B cell (primary cell): ENCODE measurements at regions not wholly inside any gene's neighbourhood (a gene's known extent, or its start where the extent isn't known, plus 50 kb on each side); places are given as distances from the start of the nearest gene placed in this dataset.

Experiments
- ATAC-seq: fragments of 200-7000 bp; cut with Tn5 transposase; one replicate; pipeline ENCODE4 v1.10.0; 2021; ENCODE audit warnings: low read depth, mild to moderate bottlenecking, moderate number of reproducible peaks, moderate library complexity
- CTCF ChIA-PET: fragments of 350-600 bp; sonication (Branson Sonifier 250); formaldehyde crosslinking; loops from one replicate; lab custom pipeline; 2021; ENCODE audit warnings: antibody characterized with exemption, inconsistent platforms; lab: Charles Lee
- POLR2A ChIA-PET: fragments of 350-600 bp; sonication (Branson Sonifier 250); formaldehyde crosslinking; loops from one replicate; lab custom pipeline; 2021; ENCODE audit warnings: antibody characterized with exemption; lab: Charles Lee
- DNase-seq: peaks from one replicate; pipeline ENCODE4 v3.0.0; 2013
- H2AFZ ChIP-seq: 2 replicates; pipeline ENCODE4 v1.6.1; 2012; ENCODE audit warnings: mild to moderate bottlenecking, low read depth, low read length; ENCODE audit not compliant: insufficient read depth, poor library complexity, severe bottlenecking
- H3K27ac ChIP-seq, 2 donors: 1 replicate in 1 of 2; 2 replicates in 1 of 2; pipeline ENCODE4 v1.5.1; 2012 to 2013; ENCODE audit warnings: low read length in 2 of 2, mild to moderate bottlenecking in 2 of 2, moderate library complexity in 1 of 2
- H3K27me3 ChIP-seq, 4 experiments: fragments of 200-600 bp in 1 of 4; sonication (generic) in 1 of 4; replicated peaks in 1 of 4; 1 replicate in 2 of 4; 2 replicates in 2 of 4; pipeline versions ENCODE4 v1.6.1 to v1.7.0; 2013 to 2016; ENCODE audit warnings: low read length in 3 of 4, mild to moderate bottlenecking in 2 of 4, mixed read lengths in 1 of 4, moderate library complexity in 1 of 4; ENCODE audit not compliant: insufficient read depth in 4 of 4, control insufficient read depth in 3 of 4; ENCODE audit errors: control extremely low read depth in 1 of 4
- H3K36me3 ChIP-seq, 2 experiments: replicated peaks in 1 of 2; 1 replicate in 1 of 2; 2 replicates in 1 of 2; pipeline versions ENCODE4 v1.6.1 to v1.7.1; 2013; ENCODE audit warnings: low read length in 1 of 2; ENCODE audit not compliant: insufficient read depth in 2 of 2, control insufficient read depth in 1 of 2; ENCODE audit errors: control extremely low read depth in 1 of 2, extremely low read depth in 1 of 2
- H3K4me1 ChIP-seq, 2 donors: fragments of 200-600 bp in 1 of 2; sonication (generic) in 1 of 2; 1 replicate in 1 of 2; 2 replicates in 1 of 2; pipeline versions ENCODE4 v1.5.1 to v1.6.1; 2013 to 2017; ENCODE audit warnings: low read length in 2 of 2; ENCODE audit not compliant: control insufficient read depth in 2 of 2, insufficient read depth in 2 of 2
- H3K4me2 ChIP-seq: replicated peaks from 2 replicates; pipeline ENCODE3; 2012; ENCODE audit warnings: mild to moderate bottlenecking, low read depth, low read length; ENCODE audit not compliant: poor library complexity, severe bottlenecking
- H3K4me3 ChIP-seq, 5 experiments: fragments of 200-600 bp in 1 of 5; sonication (generic) in 1 of 5; 1 replicate in 3 of 5; 2 replicates in 2 of 5; pipeline versions ENCODE4 v1.5.1 to v1.7.0; 2011 to 2016; ENCODE audit warnings: low read length in 4 of 5, mild to moderate bottlenecking in 4 of 5, low read depth in 2 of 5, control low read depth in 1 of 5, moderate library complexity in 1 of 5; ENCODE audit not compliant: insufficient read depth in 1 of 5; ENCODE audit errors: control extremely low read depth in 1 of 5, extremely low read depth in 1 of 5
- H3K79me2 ChIP-seq: fragments of 200-600 bp; sonication (generic); one replicate; pipeline ENCODE4 v1.6.0; 2016; ENCODE audit warnings: low read length; ENCODE audit not compliant: control insufficient read depth, insufficient read depth
- H3K9ac ChIP-seq: fragments of 200-600 bp; sonication (generic); 2 replicates; pipeline ENCODE4 v1.6.1; 2017; ENCODE audit warnings: mild to moderate bottlenecking, low read length, moderate library complexity
- H3K9me3 ChIP-seq, 3 donors: one replicate each; pipeline versions ENCODE4 v1.6.1 to v1.7.1; 2013; ENCODE audit warnings: low read length in 2 of 3; ENCODE audit not compliant: control insufficient read depth in 2 of 3, insufficient read depth in 1 of 3; ENCODE audit errors: control extremely low read depth in 1 of 3
- H4K20me1 ChIP-seq: 2 replicates; pipeline ENCODE4 v1.6.0; 2012; ENCODE audit warnings: mild to moderate bottlenecking, low read length; ENCODE audit not compliant: insufficient read depth, control insufficient read depth, poor library complexity, severe bottlenecking
- H3K27ac Mint-ChIP-seq: one replicate; pipeline ENCODE4 v1.8.0; 2021; ENCODE audit warnings: mixed read lengths
- H3K27me3 Mint-ChIP-seq: one replicate; pipeline ENCODE4 v1.8.0; 2021; ENCODE audit warnings: mixed read lengths
- H3K4me1 Mint-ChIP-seq: one replicate; pipeline ENCODE4 v1.8.0; 2021; ENCODE audit warnings: mixed read lengths
- H3K4me3 Mint-ChIP-seq: one replicate; pipeline ENCODE4 v1.8.0; 2021; ENCODE audit warnings: mixed read lengths
- H3K9me3 Mint-ChIP-seq: one replicate; pipeline ENCODE4 v1.8.0; 2022; ENCODE audit warnings: mixed read lengths; ENCODE audit not compliant: insufficient read depth
- EZH2 ChIP-seq: IDR thresholded peaks from 2 replicates; pipeline ENCODE4 v1.6.1; 2012; ENCODE audit warnings: borderline replicate concordance, low read depth, mild to moderate bottlenecking, moderate library complexity, low read length; ENCODE audit not compliant: insufficient read depth, poor library complexity, severe bottlenecking
- WGBS: methylation state at CpG from one replicate; pipeline ENCODE4 v1.1.5; 2013; ENCODE audit warnings: missing lambda C conversion rate; ENCODE audit not compliant: insufficient coverage; 5-methylcytosine and 5-hydroxymethylcytosine counted together
- intact Hi-C: fragments of 100-400 bp; cut with micrococcal nuclease; formaldehyde crosslinking; loops from one replicate; pipeline ENCODE4 v1.10.0; 2022
- TF ChIP-seq, protein P1 (sequence below): fragments of 200-600 bp; IDR thresholded peaks from one replicate; pipeline ENCODE4 v1.8.0; 2022; ENCODE audit warnings: antibody characterized with exemption, mild to moderate bottlenecking

GRCh38 chr3:25902586-25902985, 112.7 kb downstream of the OXSM start:
- Mint-ChIP-seq H3K27ac (no peak overlapping the region), H3K4me1 (no peaks in the 10 kb centered on the region), H3K4me3 (no peak overlapping the region), H3K27me3 (peaks cover 13% of the 10 kb centered on the region), H3K9me3 (no peaks in the 10 kb centered on the region)
- Histone ChIP-seq H2AFZ (no peak overlapping the region), H3K27me3 (no peaks in the 10 kb centered on the region), H3K79me2 (no peaks in the 10 kb centered on the region), H3K27ac (no peak overlapping the region), H3K4me3 (no peak overlapping the region), H3K36me3 (no peaks in the 10 kb centered on the region), H3K9ac (no peak overlapping the region), H3K9me3 (no peaks in the 10 kb centered on the region), H4K20me1 (no peaks in the 10 kb centered on the region), H3K4me2 (no peak overlapping the region), H3K4me1 (no peaks in the 10 kb centered on the region)
- CTCF ChIA-PET, result interaction anchor here (0.6 kb wide), 1 partner anchor 9 kb away, joined by 3 read pairs; no protein-coding TSS in a partner anchor
- ATAC-seq (no peak), DNase-seq (no peak)
- intact Hi-C loops, result no loop called here
- POLR2A ChIA-PET, result no interaction called here
- TF ChIP-seq, protein P1, sequence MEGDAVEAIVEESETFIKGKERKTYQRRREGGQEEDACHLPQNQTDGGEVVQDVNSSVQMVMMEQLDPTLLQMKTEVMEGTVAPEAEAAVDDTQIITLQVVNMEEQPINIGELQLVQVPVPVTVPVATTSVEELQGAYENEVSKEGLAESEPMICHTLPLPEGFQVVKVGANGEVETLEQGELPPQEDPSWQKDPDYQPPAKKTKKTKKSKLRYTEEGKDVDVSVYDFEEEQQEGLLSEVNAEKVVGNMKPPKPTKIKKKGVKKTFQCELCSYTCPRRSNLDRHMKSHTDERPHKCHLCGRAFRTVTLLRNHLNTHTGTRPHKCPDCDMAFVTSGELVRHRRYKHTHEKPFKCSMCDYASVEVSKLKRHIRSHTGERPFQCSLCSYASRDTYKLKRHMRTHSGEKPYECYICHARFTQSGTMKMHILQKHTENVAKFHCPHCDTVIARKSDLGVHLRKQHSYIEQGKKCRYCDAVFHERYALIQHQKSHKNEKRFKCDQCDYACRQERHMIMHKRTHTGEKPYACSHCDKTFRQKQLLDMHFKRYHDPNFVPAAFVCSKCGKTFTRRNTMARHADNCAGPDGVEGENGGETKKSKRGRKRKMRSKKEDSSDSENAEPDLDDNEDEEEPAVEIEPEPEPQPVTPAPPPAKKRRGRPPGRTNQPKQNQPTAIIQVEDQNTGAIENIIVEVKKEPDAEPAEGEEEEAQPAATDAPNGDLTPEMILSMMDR, result no peak
- no peak for TF ChIP-seq EZH2
- no CpG with 5 or more reads among the region's 2 CpGs for WGBS

DNA sequence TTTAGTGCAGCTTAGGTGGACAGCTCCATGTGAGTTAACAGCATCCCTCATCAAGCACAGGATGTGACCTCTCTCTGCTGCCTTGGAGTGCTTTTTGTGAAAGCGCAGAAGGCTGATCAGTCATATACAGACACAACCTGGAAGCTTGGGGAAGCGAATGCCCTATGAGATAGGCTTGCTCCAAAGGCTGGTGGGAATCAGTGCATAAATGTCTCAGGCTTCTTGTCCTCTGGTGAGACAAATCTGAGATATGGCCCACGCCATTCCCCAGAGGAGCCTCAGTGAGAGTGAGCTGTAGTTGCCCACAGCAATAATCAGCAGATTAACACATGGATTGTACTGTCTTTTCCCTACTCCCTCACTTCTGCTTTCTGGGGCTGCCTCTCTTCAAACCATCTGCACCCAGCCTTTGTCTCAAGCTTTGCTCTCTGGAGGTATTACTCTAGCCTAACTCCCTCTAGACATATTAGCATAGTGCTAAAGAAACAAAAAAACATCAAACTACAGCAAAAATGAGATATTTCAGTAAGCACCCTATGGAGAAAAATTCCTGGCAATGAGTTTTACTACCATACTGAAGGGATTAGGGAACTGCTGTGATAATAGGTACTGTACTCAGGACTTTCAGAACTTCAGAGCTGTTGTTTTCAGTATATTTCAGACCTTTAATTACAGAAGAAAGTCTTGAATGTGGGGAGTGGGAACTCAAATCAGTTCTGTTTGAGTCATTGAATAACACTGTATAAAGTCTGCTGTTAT, 113.7 kb downstream of the OXSM start:
- Histone ChIP-seq H2AFZ (no peak overlapping the region), H3K9me3 (no peaks in the 10 kb centered on the region), H3K27me3 (no peaks in the 10 kb centered on the region), H3K27ac (no peak overlapping the region), H4K20me1 (no peaks in the 10 kb centered on the region), H3K4me1 (no peaks in the 10 kb centered on the region), H3K4me2 (no peak overlapping the region), H3K4me3 (no peak overlapping the region), H3K79me2 (no peaks in the 10 kb centered on the region), H3K9ac (no peak overlapping the region), H3K36me3 (no peaks in the 10 kb centered on the region)
- no peak for DNase-seq
- Mint-ChIP-seq H3K27me3 (peaks cover 17% of the 10 kb centered on the region), H3K4me1 (no peaks in the 10 kb centered on the region), H3K9me3 (no peaks in the 10 kb centered on the region), H3K27ac (no peak overlapping the region), H3K4me3 (no peak overlapping the region)
- CTCF ChIA-PET, result interaction anchor here (0.6 to 1.3 kb wide), 2 partner anchors 8 to 9 kb away, joined by 3 read pairs; no protein-coding TSS in a partner anchor
- WGBS, result 60% methylated on average over 2 of the region's 3 CpGs
- intact Hi-C loops, result no loop called here
- no peak for ATAC-seq
- POLR2A ChIA-PET, result no interaction called here
- no peak for TF ChIP-seq EZH2
- TF ChIP-seq, protein P1, result no peak
